Psoas muscle (tissue), 7 donors: ENCODE measurements at regions not wholly inside any gene's neighbourhood (a gene's known extent, or its start where the extent isn't known, plus 50 kb on each side); places are given as distances from the start of the nearest gene placed in this dataset.

ENCODE experiments used
- ATAC-seq, 4 donors: fragments of 200-7000 bp; cut with Tn5 transposase; one replicate each; pipeline ENCODE4 v1.9.1; 2020; ENCODE audit warnings: moderate library complexity in 3 of 4, mild to moderate bottlenecking in 2 of 4
- DNase-seq, 2 donors: peaks; one replicate each; pipeline ENCODE4 v3.0.0-alpha.2; 2020
- H3K27ac ChIP-seq: fragments of 200-600 bp; one replicate; pipeline ENCODE4 v1.8.0; 2022
- H3K27me3 ChIP-seq, 3 donors: fragments of 200-600 bp in 1 of 3; one replicate each; pipeline versions ENCODE4 v1.6.1 to v1.8.0; 2013 to 2022; ENCODE audit warnings: low read length in 2 of 3, mild to moderate bottlenecking in 2 of 3, moderate library complexity in 1 of 3; ENCODE audit not compliant: insufficient read depth in 3 of 3
- H3K36me3 ChIP-seq, 2 donors: fragments of 200-600 bp in 1 of 2; one replicate each; pipeline versions ENCODE4 v1.6.1 to v1.8.0; 2013 to 2022; ENCODE audit warnings: low read depth in 1 of 2, mild to moderate bottlenecking in 1 of 2, moderate library complexity in 1 of 2; ENCODE audit not compliant: insufficient read depth in 1 of 2
- H3K4me1 ChIP-seq: fragments of 200-600 bp; one replicate; pipeline ENCODE4 v1.8.0; 2022
- H3K4me3 ChIP-seq: fragments of 200-600 bp; one replicate; pipeline ENCODE4 v1.8.0; 2022; ENCODE audit warnings: mild to moderate bottlenecking
- H3K9me3 ChIP-seq: fragments of 200-600 bp; one replicate; pipeline ENCODE4 v1.8.0; 2022
- WGBS, 3 donors: extraction: QIAGEN DNeasy Blood & Tissue Kit; methylation state at CpG; one replicate each; pipeline versions ENCODE4 v1.1.6 to v1.1.7; 2013; 5-methylcytosine and 5-hydroxymethylcytosine counted together
- intact Hi-C, 2 donors: fragments of 100-400 bp; cut with DNase I; formaldehyde crosslinking; loops; one replicate each; pipeline versions ENCODE4 v1.11.0 to v1.14.2; 2022
- TF ChIP-seq, protein P1 (sequence below): fragments of 200-600 bp; IDR thresholded peaks from one replicate; pipeline ENCODE4 v1.8.0; 2022; ENCODE audit warnings: antibody characterized with exemption
- donor health status: healthy with polysubstance abuse.
- donor health status: DM: no; HTN: no; CAD: no; lungs with moderate emphysema.
- donor health status: Bipolar disorder and iron deficiency.
- donor health status: healthy.
- donor health status: DM: yes; HTN: yes; CAD: no.
- donor health status: DM: no; HTN: no; CAD: no.
- donor health status: DM: yes; HTN: yes; CAD: no.

- intact Hi-C loops: no loop called here
- H3K9me3 ChIP-seq: no peaks in the 10 kb centered on the region
- H3K4me1 ChIP-seq: no peaks in the 10 kb centered on the region
- no peak for ATAC-seq
- 83 to 90% (median 86%) methylated on average over 2 of the region's 2 CpGs for WGBS, 3 donors
- no peak overlapping the region for H3K4me3 ChIP-seq
- H3K27ac ChIP-seq: no peak overlapping the region
- no peaks in the 10 kb centered on the region for H3K36me3 ChIP-seq
- H3K27me3 ChIP-seq: no peaks in the 10 kb centered on the region
- DNase-seq: no peak
- TF ChIP-seq, protein P1, sequence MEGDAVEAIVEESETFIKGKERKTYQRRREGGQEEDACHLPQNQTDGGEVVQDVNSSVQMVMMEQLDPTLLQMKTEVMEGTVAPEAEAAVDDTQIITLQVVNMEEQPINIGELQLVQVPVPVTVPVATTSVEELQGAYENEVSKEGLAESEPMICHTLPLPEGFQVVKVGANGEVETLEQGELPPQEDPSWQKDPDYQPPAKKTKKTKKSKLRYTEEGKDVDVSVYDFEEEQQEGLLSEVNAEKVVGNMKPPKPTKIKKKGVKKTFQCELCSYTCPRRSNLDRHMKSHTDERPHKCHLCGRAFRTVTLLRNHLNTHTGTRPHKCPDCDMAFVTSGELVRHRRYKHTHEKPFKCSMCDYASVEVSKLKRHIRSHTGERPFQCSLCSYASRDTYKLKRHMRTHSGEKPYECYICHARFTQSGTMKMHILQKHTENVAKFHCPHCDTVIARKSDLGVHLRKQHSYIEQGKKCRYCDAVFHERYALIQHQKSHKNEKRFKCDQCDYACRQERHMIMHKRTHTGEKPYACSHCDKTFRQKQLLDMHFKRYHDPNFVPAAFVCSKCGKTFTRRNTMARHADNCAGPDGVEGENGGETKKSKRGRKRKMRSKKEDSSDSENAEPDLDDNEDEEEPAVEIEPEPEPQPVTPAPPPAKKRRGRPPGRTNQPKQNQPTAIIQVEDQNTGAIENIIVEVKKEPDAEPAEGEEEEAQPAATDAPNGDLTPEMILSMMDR: no peak
Measured at GRCh38 chr2:36266536-36267121, 88.9 kb upstream of the CRIM1 start.

GRCh38 chr2:36262581-36262980 lies 93.0 kb upstream of the CRIM1 start:
- TF ChIP-seq, protein P1: no peak
- intact Hi-C loops: no loop called here
- ATAC-seq: no peak
- no peaks in the 10 kb centered on the region for H3K9me3 ChIP-seq
- H3K27ac ChIP-seq: no peak overlapping the region
- DNase-seq: no peak
- 66 to 78% (median 68%) methylated on average over 1 of the region's 1 CpG for WGBS, 3 donors
- H3K27me3 ChIP-seq: no peaks in the 10 kb centered on the region
- H3K36me3 ChIP-seq: no peaks in the 10 kb centered on the region
- H3K4me3 ChIP-seq: no peak overlapping the region
- no peaks in the 10 kb centered on the region for H3K4me1 ChIP-seq

- no peaks in the 10 kb centered on the region for H3K36me3 ChIP-seq
- H3K27me3 ChIP-seq: peaks cover 0 to 7% (median 0%) of the 10 kb centered on the region in 3 donors
- no peaks in the 10 kb centered on the region for H3K9me3 ChIP-seq
- no peak for DNase-seq
- no peak for ATAC-seq
- intact Hi-C loops: no loop called here
- H3K27ac ChIP-seq: no peak overlapping the region
- H3K4me3 ChIP-seq: no peak overlapping the region
- no peaks in the 10 kb centered on the region for H3K4me1 ChIP-seq
- WGBS, 3 donors: 27 to 33% (median 29%) methylated on average over 3 of the region's 3 CpGs
- TF ChIP-seq, protein P1: no peak
Measured at GRCh38 chr2:36255863-36256262, 99.7 kb upstream of the CRIM1 start.

- peaks cover 0 to 7% (median 0%) of the 10 kb centered on the region in 3 donors for H3K27me3 ChIP-seq
- no peaks in the 10 kb centered on the region for H3K36me3 ChIP-seq
- no peaks in the 10 kb centered on the region for H3K9me3 ChIP-seq
- no peaks in the 10 kb centered on the region for H3K4me1 ChIP-seq
- 59 to 68% (median 63%) methylated on average over 5 of the region's 5 CpGs for WGBS, 3 donors
- ATAC-seq: no peak
- TF ChIP-seq, protein P1: no peak
- H3K27ac ChIP-seq: no peak overlapping the region
- no peak overlapping the region for H3K4me3 ChIP-seq
- intact Hi-C loops: no loop called here
- no peak for DNase-seq
Measured at GRCh38 chr2:36253086-36253485, 102.5 kb upstream of the CRIM1 start.
